ENCODE measurements at regions not wholly inside any gene's neighbourhood (a gene's known extent, or its start where the extent isn't known, plus 50 kb on each side); places are given as distances from the start of the nearest gene placed in this dataset.

DNA sequence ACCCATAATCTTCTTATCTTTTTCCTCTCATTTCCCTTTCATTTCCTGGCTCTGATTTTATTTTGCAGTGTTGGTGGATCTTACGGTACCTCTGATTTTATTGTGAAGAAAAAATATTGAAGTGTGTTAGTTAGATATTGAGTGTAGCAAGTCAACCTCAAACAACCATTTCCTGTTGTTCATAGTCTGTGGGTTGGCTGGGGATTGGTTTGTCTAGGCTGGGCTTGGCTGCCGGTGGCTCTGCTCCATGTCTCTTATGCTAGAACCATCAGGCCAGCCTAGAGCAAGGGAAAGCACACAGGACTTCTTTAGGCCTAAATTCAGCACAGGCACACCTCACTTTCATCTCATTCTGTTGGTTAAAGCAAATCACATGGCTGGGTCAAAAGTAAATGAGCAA, 383.1 kb upstream of the LCORL start:
- TF ChIP-seq POLR2A (IDR thresholded peaks at IDR 0.05): no peak
- TF ChIP-seq, protein P1, sequence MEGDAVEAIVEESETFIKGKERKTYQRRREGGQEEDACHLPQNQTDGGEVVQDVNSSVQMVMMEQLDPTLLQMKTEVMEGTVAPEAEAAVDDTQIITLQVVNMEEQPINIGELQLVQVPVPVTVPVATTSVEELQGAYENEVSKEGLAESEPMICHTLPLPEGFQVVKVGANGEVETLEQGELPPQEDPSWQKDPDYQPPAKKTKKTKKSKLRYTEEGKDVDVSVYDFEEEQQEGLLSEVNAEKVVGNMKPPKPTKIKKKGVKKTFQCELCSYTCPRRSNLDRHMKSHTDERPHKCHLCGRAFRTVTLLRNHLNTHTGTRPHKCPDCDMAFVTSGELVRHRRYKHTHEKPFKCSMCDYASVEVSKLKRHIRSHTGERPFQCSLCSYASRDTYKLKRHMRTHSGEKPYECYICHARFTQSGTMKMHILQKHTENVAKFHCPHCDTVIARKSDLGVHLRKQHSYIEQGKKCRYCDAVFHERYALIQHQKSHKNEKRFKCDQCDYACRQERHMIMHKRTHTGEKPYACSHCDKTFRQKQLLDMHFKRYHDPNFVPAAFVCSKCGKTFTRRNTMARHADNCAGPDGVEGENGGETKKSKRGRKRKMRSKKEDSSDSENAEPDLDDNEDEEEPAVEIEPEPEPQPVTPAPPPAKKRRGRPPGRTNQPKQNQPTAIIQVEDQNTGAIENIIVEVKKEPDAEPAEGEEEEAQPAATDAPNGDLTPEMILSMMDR (IDR thresholded peaks at IDR 0.05): no peak
- Histone ChIP-seq H3K4me3 (no peak overlapping the region), H3K36me3 (no peaks in the 10 kb centered on the region), H3K27ac (no peak overlapping the region), H3K9me3 (no peaks in the 10 kb centered on the region), H3K27me3 (no peaks in the 10 kb centered on the region), H3K4me1 (no peaks in the 10 kb centered on the region)
- ATAC-seq (no peak), DNase-seq (no peak)
- intact Hi-C loops (cut with DNase I): no loop called here
- WGBS, 4 donors: 50 to 60% (median 55%) methylated on average over 2 of the region's 2 CpGs

DNA sequence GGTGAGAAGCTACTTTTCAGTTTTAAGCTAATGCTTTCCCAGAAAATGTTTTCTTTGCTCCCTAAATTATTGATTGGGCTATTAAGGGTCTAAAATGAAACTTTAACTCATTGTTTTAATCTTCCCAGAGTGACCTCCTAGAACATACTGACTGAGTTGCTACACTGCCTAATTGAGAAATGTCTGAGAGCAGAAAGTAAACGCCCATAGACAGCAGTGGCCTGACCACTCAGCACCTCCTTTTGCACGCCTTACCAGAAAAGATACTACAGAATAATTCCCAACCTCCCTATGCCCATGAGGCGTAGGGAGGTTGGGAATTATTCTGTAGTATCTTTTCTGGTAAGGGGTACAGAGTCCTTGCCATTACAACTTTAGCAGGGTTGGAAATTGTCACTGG, 381.8 kb upstream of the LCORL start:
- H3K27ac ChIP-seq: no peak overlapping the region
- WGBS, 4 donors: 45 to 56% (median 49%) methylated on average over 3 of the region's 3 CpGs
- H3K27me3 ChIP-seq: no peaks in the 10 kb centered on the region
- no peaks in the 10 kb centered on the region for H3K4me1 ChIP-seq
- ATAC-seq (no peak), DNase-seq (no peak)
- intact Hi-C loops (cut with DNase I): no loop called here
- no peaks in the 10 kb centered on the region for H3K9me3 ChIP-seq
- no peak overlapping the region for H3K4me3 ChIP-seq
- H3K36me3 ChIP-seq: no peaks in the 10 kb centered on the region
- no peak for TF ChIP-seq POLR2A (IDR thresholded peaks at IDR 0.05)
- TF ChIP-seq, protein P1 (IDR thresholded peaks at IDR 0.05): no peak

DNA sequence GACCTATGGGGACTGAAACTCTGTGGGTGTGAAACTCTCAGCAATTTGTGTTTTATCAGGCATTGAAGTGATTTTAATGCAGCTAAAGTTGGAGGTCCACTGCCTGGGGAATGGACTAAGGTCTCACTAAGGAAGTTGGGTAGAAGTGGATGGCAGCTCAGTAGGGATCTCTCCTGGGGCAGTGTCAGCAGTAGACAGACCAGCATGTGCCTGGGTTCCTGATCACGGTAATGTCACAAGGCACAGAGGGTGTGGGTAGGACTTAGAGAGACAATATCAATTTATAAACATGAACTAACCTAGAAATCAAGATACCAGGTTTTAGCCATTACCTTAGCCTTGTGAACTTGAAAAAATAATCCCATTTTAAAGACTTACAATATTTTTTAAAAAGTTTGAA, 380.3 kb upstream of the LCORL start:
- Histone ChIP-seq H3K4me1 (no peaks in the 10 kb centered on the region), H3K4me3 (no peak overlapping the region), H3K36me3 (no peaks in the 10 kb centered on the region), H3K27ac (no peak overlapping the region), H3K9me3 (no peaks in the 10 kb centered on the region), H3K27me3 (no peaks in the 10 kb centered on the region)
- ATAC-seq (no peak), DNase-seq (no peak)
- TF ChIP-seq, protein P1 (IDR thresholded peaks at IDR 0.05): no peak
- no peak for TF ChIP-seq POLR2A (IDR thresholded peaks at IDR 0.05)
- intact Hi-C loops (cut with DNase I): no loop called here
- WGBS, 4 donors: 67 to 95% (median 77%) methylated on average over 1 of the region's 1 CpG

DNA sequence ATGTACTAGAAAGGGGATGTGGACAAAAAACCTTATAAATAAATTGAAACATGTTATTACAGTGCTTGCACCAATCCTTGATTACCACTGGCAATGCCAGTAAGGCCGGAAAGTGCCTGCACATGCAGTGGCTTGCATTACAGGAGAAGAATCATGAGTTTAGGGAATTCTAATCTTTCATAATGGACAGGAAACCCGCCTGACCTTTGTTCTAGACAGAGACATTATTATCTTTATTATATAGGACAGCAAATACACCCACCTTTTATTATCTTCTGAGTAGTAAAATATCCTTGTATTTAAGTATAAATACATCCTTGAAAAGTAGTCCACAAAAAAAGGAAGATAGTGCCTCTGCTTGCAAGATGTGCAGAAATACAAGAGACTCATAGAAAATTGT, 379.9 kb upstream of the LCORL start:
- no peaks in the 10 kb centered on the region for H3K9me3 ChIP-seq
- intact Hi-C loops (cut with DNase I): no loop called here
- no peak for DNase-seq
- 69 to 86% (median 78%) methylated on average over 2 of the region's 2 CpGs for WGBS, 4 donors
- no peaks in the 10 kb centered on the region for H3K27me3 ChIP-seq
- no peaks in the 10 kb centered on the region for H3K36me3 ChIP-seq
- ATAC-seq: no peak
- no peaks in the 10 kb centered on the region for H3K4me1 ChIP-seq
- TF ChIP-seq, protein P1 (IDR thresholded peaks at IDR 0.05): no peak
- no peak for TF ChIP-seq POLR2A (IDR thresholded peaks at IDR 0.05)
- no peak overlapping the region for H3K4me3 ChIP-seq
- no peak overlapping the region for H3K27ac ChIP-seq

Measured in heart left ventricle (tissue), 16 donors.